Glutamatergic neuron (in vitro differentiated cells): ENCODE measurements at regions not wholly inside any gene's neighbourhood (a gene's known extent, or its start where the extent isn't known, plus 50 kb on each side); places are given as distances from the start of the nearest gene placed in this dataset.

ENCODE experiments used
- DNase-seq: peaks from one replicate; pipeline ENCODE4 v3.0.0; 2022
- H3K27ac Mint-ChIP-seq: one replicate; pipeline ENCODE4 v1.8.0; 2020; ENCODE audit warnings: mild to moderate bottlenecking, mixed read lengths, inconsistent platforms; ENCODE audit not compliant: unreplicated experiment
- H3K27me3 Mint-ChIP-seq: one replicate; pipeline ENCODE4 v1.8.0; 2020; ENCODE audit warnings: mild to moderate bottlenecking, moderate library complexity, mixed read lengths, inconsistent platforms; ENCODE audit not compliant: unreplicated experiment
- H3K36me3 Mint-ChIP-seq: one replicate; pipeline ENCODE4 v1.8.0; 2020; ENCODE audit warnings: mild to moderate bottlenecking, mixed read lengths, inconsistent platforms; ENCODE audit not compliant: unreplicated experiment
- H3K4me1 Mint-ChIP-seq: one replicate; pipeline ENCODE4 v1.8.0; 2020; ENCODE audit warnings: mild to moderate bottlenecking, low read depth, mixed read lengths, inconsistent platforms; ENCODE audit not compliant: unreplicated experiment
- H3K4me3 Mint-ChIP-seq: one replicate; pipeline ENCODE4 v1.8.0; 2020; ENCODE audit warnings: mild to moderate bottlenecking, mixed read lengths, inconsistent platforms; ENCODE audit not compliant: unreplicated experiment
- H3K9me3 Mint-ChIP-seq: one replicate; pipeline ENCODE4 v1.8.0; 2020; ENCODE audit warnings: mild to moderate bottlenecking, moderate library complexity, mixed read lengths, inconsistent platforms; ENCODE audit not compliant: unreplicated experiment
- TF ChIP-seq, protein P1 (sequence below): fragments of 200-600 bp; sonication (generic); IDR thresholded peaks from one replicate; pipeline ENCODE4 v1.5.0; 2021; ENCODE audit not compliant: partially characterized antibody, unreplicated experiment

DNA sequence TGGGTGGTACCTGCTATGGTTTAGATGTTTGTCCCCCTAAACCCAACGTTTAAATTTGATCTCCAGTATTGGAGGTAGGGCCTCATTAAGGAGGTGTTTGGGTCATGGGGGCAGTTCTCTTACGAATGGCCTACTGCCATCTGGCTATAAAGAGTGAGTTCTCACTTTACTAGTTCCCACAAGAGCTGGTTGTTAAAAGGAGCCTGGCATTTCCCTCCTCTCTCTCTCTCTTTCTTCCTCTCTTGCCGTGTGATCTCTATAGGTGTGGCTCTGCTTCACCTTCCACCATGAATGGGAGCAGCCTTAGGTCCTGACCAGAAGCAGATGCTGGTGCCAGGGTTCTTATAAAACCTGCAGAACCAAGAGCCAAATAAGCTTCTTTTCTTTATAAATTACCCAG, 193.2 kb upstream of the CDH6 start:
- H3K36me3 Mint-ChIP-seq: no peaks in the 10 kb centered on the region
- H3K27me3 Mint-ChIP-seq: peaks cover 3% of the 10 kb centered on the region
- DNase-seq: no peak
- H3K27ac Mint-ChIP-seq: no peak overlapping the region
- no peak overlapping the region for H3K4me3 Mint-ChIP-seq
- no peaks in the 10 kb centered on the region for H3K9me3 Mint-ChIP-seq
- TF ChIP-seq, protein P1, sequence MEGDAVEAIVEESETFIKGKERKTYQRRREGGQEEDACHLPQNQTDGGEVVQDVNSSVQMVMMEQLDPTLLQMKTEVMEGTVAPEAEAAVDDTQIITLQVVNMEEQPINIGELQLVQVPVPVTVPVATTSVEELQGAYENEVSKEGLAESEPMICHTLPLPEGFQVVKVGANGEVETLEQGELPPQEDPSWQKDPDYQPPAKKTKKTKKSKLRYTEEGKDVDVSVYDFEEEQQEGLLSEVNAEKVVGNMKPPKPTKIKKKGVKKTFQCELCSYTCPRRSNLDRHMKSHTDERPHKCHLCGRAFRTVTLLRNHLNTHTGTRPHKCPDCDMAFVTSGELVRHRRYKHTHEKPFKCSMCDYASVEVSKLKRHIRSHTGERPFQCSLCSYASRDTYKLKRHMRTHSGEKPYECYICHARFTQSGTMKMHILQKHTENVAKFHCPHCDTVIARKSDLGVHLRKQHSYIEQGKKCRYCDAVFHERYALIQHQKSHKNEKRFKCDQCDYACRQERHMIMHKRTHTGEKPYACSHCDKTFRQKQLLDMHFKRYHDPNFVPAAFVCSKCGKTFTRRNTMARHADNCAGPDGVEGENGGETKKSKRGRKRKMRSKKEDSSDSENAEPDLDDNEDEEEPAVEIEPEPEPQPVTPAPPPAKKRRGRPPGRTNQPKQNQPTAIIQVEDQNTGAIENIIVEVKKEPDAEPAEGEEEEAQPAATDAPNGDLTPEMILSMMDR: no peak
- H3K4me1 Mint-ChIP-seq: peaks cover 3% of the 10 kb centered on the region

DNA sequence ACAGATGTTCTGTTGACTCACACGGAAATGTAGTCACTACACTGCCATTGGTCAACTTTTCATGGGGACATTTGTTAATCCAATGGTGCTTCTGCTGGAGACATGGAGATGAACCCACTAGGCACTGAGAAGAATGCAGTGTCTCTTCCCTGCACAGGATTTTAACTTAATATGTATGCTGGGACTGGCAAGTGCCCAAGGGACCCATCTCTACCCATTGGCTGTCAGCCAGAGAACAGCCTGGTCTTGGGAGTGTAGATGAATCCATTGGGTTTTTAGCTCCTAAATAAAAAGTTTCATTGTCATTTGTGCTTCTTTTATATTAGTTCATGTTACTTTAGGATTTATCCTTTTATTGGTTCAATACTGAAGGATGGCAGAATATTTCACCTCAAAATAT, 195.8 kb upstream of the CDH6 start:
- H3K4me1 Mint-ChIP-seq: peaks cover 10% of the 10 kb centered on the region
- H3K9me3 Mint-ChIP-seq: no peaks in the 10 kb centered on the region
- TF ChIP-seq, protein P1: no peak
- H3K36me3 Mint-ChIP-seq: no peaks in the 10 kb centered on the region
- no peak overlapping the region for H3K27ac Mint-ChIP-seq
- no peak for DNase-seq
- no peak overlapping the region for H3K4me3 Mint-ChIP-seq
- H3K27me3 Mint-ChIP-seq: no peaks in the 10 kb centered on the region

DNA sequence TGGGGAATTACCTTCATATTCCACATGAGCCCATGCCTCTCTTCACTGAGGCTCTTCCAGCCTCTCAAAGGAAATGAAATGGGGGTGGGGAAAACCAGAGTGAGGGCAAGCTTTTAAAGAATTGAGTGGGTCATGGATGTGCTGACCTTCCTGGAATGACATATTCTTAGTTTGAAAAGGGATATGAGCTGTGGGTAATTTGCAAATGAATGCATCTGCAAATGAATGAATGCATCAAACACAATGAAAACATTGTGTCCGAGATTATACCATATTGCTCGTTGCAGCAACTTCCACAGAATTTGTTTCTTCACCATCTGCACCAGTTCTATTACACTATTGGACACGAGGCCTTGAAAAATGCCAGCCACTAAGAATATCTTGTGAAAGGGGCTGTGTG, 198.6 kb upstream of the CDH6 start:
- no peak for DNase-seq
- Mint-ChIP-seq H3K27me3 (no peaks in the 10 kb centered on the region), H3K36me3 (no peaks in the 10 kb centered on the region), H3K9me3 (peaks cover 2% of the 10 kb centered on the region), H3K4me3 (no peak overlapping the region), H3K4me1 (peaks cover 19% of the 10 kb centered on the region), H3K27ac (no peak overlapping the region)
- TF ChIP-seq, protein P1: no peak

DNA sequence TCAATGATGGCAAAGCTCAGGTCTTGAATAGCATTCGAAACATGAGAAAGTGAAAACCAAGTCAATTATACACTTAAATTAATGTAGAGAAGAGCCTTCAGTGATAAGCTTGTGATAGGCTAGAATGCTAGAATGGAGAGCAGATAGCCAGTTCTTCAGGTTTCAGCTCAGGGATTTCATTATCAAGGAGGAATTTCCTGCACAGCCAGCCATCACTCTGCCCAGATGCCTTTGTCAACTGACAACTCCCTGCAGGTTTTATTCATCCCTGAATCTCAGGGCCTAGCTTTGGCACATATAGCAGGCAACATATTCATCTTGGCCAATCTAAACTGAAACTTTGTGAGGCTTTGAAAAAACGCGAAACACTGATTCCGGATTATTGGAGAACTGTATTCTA, 199.3 kb upstream of the CDH6 start:
- Mint-ChIP-seq H3K36me3 (no peaks in the 10 kb centered on the region), H3K27ac (no peak overlapping the region), H3K9me3 (peaks cover 2% of the 10 kb centered on the region), H3K4me1 (peaks cover 19% of the 10 kb centered on the region), H3K4me3 (no peak overlapping the region), H3K27me3 (no peaks in the 10 kb centered on the region)
- no peak for DNase-seq
- TF ChIP-seq, protein P1: no peak

DNA sequence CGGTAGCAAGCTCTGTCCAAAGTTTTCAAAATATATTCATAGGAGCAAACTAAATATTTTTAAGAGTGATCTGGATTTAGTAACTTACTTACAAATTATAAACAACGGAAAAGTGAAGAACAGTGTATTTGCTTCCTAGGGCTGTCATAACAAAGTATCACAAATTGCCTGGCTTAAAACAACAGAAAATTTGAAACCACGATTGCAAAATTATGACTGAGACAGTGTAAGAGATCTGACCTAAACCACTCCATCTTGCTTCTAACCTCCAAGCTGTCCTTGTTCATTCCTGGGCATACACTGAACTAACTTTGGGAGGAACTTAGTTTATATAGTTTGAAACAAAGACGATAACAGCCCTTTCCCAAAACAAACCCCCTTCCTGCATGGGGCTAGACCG, 202.0 kb upstream of the CDH6 start:
- H3K9me3 Mint-ChIP-seq: peaks cover 2% of the 10 kb centered on the region

More for the DNA sequence above, 202.0 kb upstream of the CDH6 start:
- Mint-ChIP-seq H3K4me1 (peaks cover 16% of the 10 kb centered on the region), H3K4me3 (no peak overlapping the region), H3K27me3 (no peaks in the 10 kb centered on the region), H3K27ac (peak overlapping the region; percentile 78), H3K36me3 (no peaks in the 10 kb centered on the region)
- TF ChIP-seq, protein P1: no peak
- no peak for DNase-seq
